Skeletal muscle tissue (tissue), 3 donors: ENCODE measurements at regions not wholly inside any gene's neighbourhood (a gene's known extent, or its start where the extent isn't known, plus 50 kb on each side); places are given as distances from the start of the nearest gene placed in this dataset.
"Not testable (repeated sequence)": the region's sequence is repeated elsewhere in the genome, so short reads cannot be mapped to it uniquely, and the experiment has no call there.

Experiments used
- H3K27ac ChIP-seq: one replicate; pipeline ENCODE4 v1.7.0; 2013; ENCODE audit warnings: mild to moderate bottlenecking, low read depth, low read length, inconsistent platforms
- H3K27me3 ChIP-seq, 3 donors: one replicate each; pipeline ENCODE4 v1.7.0; 2013; ENCODE audit warnings: low read length in 3 of 3; ENCODE audit not compliant: control insufficient read depth in 3 of 3, insufficient read depth in 3 of 3
- H3K36me3 ChIP-seq, 3 donors: one replicate each; pipeline ENCODE4 v1.7.0; 2013; ENCODE audit warnings: low read length in 3 of 3; ENCODE audit not compliant: control insufficient read depth in 3 of 3, insufficient read depth in 3 of 3
- H3K4me1 ChIP-seq, 3 donors: one replicate each; pipeline ENCODE4 v1.7.0; 2013; ENCODE audit warnings: low read length in 3 of 3, mild to moderate bottlenecking in 3 of 3; ENCODE audit not compliant: control insufficient read depth in 3 of 3, insufficient read depth in 3 of 3
- H3K4me3 ChIP-seq, 3 donors: one replicate each; pipeline ENCODE4 v1.7.0; 2013; ENCODE audit warnings: low read length in 3 of 3
- H3K9ac ChIP-seq, 3 donors: one replicate each; pipeline ENCODE4 v1.7.0; 2013; ENCODE audit warnings: low read length in 3 of 3, mild to moderate bottlenecking in 3 of 3, moderate library complexity in 2 of 3, low read depth in 1 of 3
- H3K9me3 ChIP-seq, 3 donors: one replicate each; pipeline ENCODE4 v1.7.0; 2013; ENCODE audit warnings: low read length in 3 of 3; ENCODE audit not compliant: control insufficient read depth in 3 of 3
- donor health status: Osteomylitis.

DNA sequence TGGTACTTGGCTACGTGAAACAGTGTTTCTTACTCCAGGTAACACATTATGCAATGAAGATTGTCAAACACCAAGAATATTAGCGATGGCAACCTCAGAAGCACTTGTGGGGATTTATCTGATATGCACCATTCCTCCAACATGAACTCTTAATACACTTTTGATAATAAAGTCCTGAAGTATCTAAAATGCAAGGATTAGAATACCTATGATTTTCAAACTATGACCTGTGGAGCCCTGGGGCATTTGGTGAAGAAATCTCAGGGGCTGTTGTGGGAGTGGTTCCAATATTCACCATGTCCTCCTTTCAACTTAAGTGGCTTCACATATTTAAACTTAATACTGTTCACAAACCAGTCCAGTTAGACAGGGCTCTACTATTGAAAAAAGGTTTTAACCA is 214.6 kb upstream of the POU5F2 start:
- Histone ChIP-seq H3K36me3 (peaks cover 0 to 9% (median 3%) of the 10 kb centered on the region in 3 donors), H3K9ac (no peak overlapping the region), H3K27ac (no peak overlapping the region), H3K4me3 (no peak overlapping the region), H3K4me1 (no peaks in the 10 kb centered on the region), H3K9me3 (no peaks in the 10 kb centered on the region), H3K27me3 (no peaks in the 10 kb centered on the region)

DNA sequence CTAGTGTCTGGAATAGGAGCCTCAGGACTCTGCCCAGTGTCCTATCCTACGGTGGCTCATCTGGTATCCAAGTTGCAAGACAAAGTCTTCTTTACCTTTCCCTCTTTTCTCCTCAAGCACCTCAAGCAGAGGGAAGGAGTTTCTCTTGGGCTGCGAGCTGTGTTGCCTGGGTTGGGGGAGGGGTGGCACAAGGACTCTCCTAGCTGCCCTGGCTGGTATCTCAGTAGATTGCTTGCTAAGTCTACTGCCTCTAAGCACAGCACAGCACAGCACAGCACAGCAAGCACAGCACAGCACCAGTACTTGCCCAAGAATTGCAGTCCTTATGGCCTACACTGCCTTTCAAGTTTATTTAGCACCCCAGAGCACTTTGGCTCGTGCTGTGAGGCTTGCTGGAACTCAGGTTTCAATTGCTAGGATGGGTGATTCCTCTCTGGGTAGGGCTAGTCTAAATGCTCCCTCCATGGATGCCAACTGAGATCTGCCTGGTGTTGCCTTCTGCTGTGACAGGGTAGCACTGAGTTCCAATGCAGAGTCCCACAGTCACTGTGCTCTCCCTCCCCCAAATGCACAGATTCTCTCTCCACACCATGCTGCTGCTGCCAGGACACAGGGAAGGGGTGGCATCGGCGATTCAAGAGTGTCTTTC is 213.1 kb upstream of the POU5F2 start:
- no peak overlapping the region for H3K27ac ChIP-seq
- no peaks in the 10 kb centered on the region for H3K27me3 ChIP-seq
- H3K4me1 ChIP-seq: no peaks in the 10 kb centered on the region
- no peak overlapping the region for H3K4me3 ChIP-seq
- H3K36me3 ChIP-seq: peaks cover 0 to 9% (median 3%) of the 10 kb centered on the region in 3 donors
- H3K9me3 ChIP-seq: no peaks in the 10 kb centered on the region
- H3K9ac ChIP-seq: no peak overlapping the region

DNA sequence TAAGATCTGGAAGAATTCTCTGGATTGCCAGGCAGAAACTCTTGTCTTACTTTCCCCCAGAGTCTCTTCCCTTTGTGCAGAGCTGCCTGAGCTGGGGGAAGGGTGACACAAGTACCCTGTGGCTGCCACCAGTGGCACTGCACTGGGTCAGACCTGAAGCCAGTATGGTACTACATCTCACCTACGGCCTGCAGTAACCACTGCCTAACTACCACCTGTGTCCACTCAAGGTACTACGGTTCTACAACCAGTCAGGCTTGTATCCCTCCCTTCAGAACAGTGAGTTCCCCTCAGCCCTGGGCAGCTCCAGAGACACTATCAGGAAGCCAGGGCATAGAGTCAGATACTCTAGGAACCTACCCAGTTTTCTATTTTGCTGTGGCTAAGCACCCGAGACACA is 212.0 kb upstream of the POU5F2 start:
- Histone ChIP-seq H3K9ac (no peak overlapping the region), H3K27ac (no peak overlapping the region), H3K27me3 (no peaks in the 10 kb centered on the region), H3K4me1 (no peaks in the 10 kb centered on the region), H3K4me3 (no peak overlapping the region), H3K36me3 (peaks cover 0 to 9% (median 3%) of the 10 kb centered on the region in 3 donors), H3K9me3 (no peaks in the 10 kb centered on the region)

DNA sequence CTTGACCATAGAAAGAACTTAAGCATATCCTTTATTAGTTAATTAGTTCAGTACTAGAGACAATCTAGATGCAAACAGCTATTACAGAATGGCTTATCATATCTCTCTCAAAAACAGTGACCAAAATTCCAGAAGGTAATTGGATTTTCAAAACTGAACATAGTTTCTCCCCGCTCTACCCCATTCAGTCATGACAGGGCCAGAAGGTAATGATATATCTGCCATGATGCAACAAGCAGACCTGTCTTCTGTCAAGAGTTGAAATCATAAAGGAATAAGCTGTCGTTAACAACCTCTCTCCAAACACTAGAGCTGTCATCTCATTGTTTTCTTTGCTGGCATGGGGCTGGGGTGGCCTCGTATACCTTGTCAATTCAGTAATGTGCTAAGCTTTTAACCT is 200.5 kb upstream of the POU5F2 start:
- no peaks in the 10 kb centered on the region for H3K27me3 ChIP-seq
- no peak overlapping the region for H3K4me3 ChIP-seq
- no peaks in the 10 kb centered on the region for H3K9me3 ChIP-seq
- no peaks in the 10 kb centered on the region for H3K36me3 ChIP-seq
- H3K4me1 ChIP-seq: no peaks in the 10 kb centered on the region
- H3K9ac ChIP-seq: no peak overlapping the region
- no peak overlapping the region for H3K27ac ChIP-seq

DNA sequence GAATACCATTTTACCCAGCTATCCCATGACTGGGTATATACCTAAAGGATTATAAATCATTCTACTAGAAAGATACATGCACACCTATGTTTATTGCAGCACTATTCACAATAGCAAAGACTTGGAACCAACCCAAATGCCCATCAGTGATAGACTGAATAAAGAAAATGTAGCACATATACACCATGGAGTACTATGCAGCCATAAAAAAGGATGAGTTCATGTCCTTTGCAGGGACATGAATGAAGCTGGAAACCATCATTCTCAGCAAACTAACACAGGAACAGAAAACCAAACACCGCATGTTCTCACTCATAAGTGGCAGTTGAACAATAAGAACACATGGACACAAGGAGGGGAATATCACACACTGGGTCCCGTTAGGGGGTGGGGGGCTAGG is 191.9 kb upstream of the POU5F2 start:
- not testable (repeated sequence) for H3K4me1 ChIP-seq, H3K9ac ChIP-seq, H3K36me3 ChIP-seq, H3K27ac ChIP-seq, H3K4me3 ChIP-seq, H3K27me3 ChIP-seq, H3K9me3 ChIP-seq

DNA sequence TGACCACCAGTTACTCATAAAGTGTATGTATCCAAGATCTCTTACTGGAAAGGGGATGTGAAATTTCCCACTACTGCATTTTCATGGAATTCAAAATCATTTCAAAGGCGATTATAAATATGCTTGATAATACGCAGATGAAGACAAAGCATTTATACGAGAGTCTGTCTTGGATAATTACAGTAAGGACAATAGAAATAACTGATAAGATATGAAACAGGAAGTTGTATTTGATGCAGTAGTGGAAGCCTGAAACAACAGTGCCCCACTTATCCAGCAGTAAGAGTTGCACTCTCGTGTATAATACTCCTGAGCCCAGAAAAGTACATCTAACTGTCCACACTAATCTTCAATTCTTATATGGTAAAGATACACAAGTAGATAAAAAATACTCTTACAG is 188.7 kb upstream of the POU5F2 start:
- no peak overlapping the region for H3K27ac ChIP-seq
- H3K4me3 ChIP-seq: no peak overlapping the region
- no peaks in the 10 kb centered on the region for H3K4me1 ChIP-seq
- no peaks in the 10 kb centered on the region for H3K36me3 ChIP-seq
- H3K9ac ChIP-seq: no peak overlapping the region
- no peaks in the 10 kb centered on the region for H3K9me3 ChIP-seq
- no peaks in the 10 kb centered on the region for H3K27me3 ChIP-seq

DNA sequence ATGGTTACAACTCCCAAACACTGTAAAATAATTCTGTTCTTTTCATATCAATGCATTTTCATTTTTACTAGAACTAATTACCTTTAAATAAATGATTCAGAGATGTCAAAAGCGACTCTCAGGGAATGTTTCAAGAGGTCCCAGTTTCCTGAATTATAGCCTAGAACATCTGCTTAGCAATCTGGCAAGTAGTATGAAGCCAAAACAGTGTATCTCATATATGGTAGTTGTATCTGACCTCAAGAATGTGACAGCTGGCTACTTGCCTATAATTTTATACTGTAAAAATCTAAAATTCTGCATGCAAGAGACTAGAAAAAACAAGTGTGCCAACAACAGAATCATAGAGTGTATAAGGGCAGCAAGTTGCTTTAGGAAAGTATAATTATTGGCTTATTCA is 187.7 kb upstream of the POU5F2 start:
- Histone ChIP-seq H3K9ac (no peak overlapping the region), H3K4me3 (no peak overlapping the region), H3K27ac (no peak overlapping the region), H3K27me3 (no peaks in the 10 kb centered on the region), H3K4me1 (no peaks in the 10 kb centered on the region), H3K36me3 (no peaks in the 10 kb centered on the region), H3K9me3 (no peaks in the 10 kb centered on the region)

DNA sequence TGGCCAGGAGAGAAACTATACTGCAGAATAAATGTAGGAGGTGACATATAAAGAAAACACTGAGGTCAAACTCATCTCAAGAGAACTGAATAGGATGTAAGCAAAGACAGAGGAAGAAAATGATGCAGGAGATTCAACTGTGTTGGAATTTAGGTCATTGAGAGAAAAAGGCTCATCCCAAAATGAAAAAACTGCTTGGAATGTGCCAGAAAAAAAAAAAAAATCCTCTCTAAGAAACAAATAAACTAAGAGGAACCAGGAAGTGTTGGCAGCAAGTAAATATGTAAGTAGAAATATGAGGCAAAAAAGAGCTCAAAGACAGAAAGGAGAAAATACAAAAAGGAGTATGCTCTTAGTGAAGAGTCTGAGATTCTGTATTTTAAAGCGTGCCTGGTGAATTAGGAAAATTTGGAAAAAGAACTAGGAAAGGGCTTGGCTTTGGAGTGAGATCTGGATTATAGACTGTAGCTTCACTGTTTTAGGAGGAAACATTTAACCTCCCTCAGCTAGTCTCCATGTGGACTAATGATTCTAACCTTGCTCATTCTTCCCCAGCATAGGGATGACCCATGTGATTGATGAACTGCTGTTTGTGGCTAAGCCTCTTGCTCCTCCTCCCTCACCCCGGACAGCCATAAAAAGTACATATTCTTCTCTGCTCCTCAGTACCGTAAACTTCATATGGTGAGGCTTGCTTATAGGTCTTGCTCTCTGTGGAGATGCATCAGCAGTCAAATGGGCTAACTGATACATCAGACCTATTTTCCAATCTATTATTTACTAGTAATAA is 185.6 kb upstream of the POU5F2 start:
- Histone ChIP-seq H3K4me3 (no peak overlapping the region), H3K9ac (no peak overlapping the region), H3K36me3 (no peaks in the 10 kb centered on the region), H3K27ac (no peak overlapping the region), H3K27me3 (no peaks in the 10 kb centered on the region), H3K9me3 (no peaks in the 10 kb centered on the region), H3K4me1 (no peaks in the 10 kb centered on the region)

DNA sequence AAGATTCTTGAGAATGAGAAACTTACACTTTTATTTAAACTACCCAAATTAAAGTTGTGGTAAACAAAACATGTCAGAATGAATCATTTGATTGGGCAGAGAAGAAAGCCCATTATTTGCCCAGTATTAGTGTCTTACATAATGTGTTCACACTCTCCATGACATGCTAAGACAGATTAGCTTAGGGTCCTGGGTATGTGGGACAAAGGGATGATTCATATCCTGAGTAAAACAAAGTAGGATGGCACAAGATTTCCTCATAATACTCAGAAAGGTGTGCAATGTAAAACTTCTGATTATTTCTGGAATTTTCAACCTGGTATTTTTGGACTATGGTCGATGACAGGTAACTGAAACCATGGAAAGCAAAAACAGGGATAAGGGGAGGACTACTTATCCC is 183.9 kb upstream of the POU5F2 start:
- Histone ChIP-seq H3K4me1 (no peaks in the 10 kb centered on the region), H3K4me3 (no peak overlapping the region)

DNA sequence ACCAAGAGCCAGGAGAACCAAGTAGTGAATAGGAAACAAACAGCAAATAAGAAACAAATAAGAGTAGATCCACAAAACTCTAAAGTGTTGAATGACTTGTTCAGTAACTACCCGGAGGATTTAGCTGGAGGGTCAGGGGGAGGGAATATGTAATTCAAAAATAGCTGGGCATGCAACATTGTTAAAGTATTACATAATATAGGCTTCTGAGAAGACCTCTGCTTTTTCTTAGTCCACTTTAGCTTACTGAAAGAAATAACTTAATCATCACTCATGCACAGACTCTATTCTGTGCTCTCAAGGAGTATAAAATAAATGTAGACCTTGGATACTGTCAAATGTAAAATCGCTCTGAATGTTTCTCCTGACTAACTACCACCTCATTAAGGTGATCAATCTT is 183.2 kb upstream of the POU5F2 start:
- no peaks in the 10 kb centered on the region for H3K36me3 ChIP-seq
- H3K4me3 ChIP-seq: no peak overlapping the region
- H3K4me1 ChIP-seq: no peaks in the 10 kb centered on the region
- no peak overlapping the region for H3K27ac ChIP-seq
- H3K27me3 ChIP-seq: no peaks in the 10 kb centered on the region
- H3K9me3 ChIP-seq: no peaks in the 10 kb centered on the region
- no peak overlapping the region for H3K9ac ChIP-seq

More for the DNA sequence above, 183.9 kb upstream of the POU5F2 start:
- Histone ChIP-seq H3K9me3 (no peaks in the 10 kb centered on the region), H3K27me3 (no peaks in the 10 kb centered on the region), H3K9ac (no peak overlapping the region), H3K36me3 (no peaks in the 10 kb centered on the region), H3K27ac (no peak overlapping the region)
